D341Med (cell line): ENCODE measurements at regions not wholly inside any gene's neighbourhood (a gene's known extent, or its start where the extent isn't known, plus 50 kb on each side); places are given as distances from the start of the nearest gene placed in this dataset.

Source experiments
- DNase-seq: peaks from one replicate; pipeline ENCODE4 v3.0.0; 2012; ENCODE audit warnings: low spot score

- DNase-seq, result no peak
These were observed 53.8 kb upstream of the CLEC14A start for GRCh38 chr14:38309522-38310277.
